Keratinocyte (primary cell): ENCODE measurements at regions not wholly inside any gene's neighbourhood (a gene's known extent, or its start where the extent isn't known, plus 50 kb on each side); places are given as distances from the start of the nearest gene placed in this dataset.

Source experiments
- DNase-seq: peaks from one replicate; pipeline ENCODE4 v3.0.0-alpha.2; 2011; ENCODE audit warnings: low read depth, missing footprints, low spot score
- FAIRE-seq: peaks from 2 replicates; lab custom pipeline; 2011; peaks lifted over from hg19 to GRCh38; lab: Jason Lieb, UNC
- H2AFZ ChIP-seq: 2 replicates; pipeline ENCODE4 v1.6.0; 2012; ENCODE audit warnings: low read length, control low read depth, inconsistent platforms; ENCODE audit not compliant: control insufficient read depth
- H3K27ac ChIP-seq: 2 replicates; pipeline ENCODE4 v1.5.1; 2011; ENCODE audit warnings: low read length; ENCODE audit not compliant: control insufficient read depth, insufficient read depth
- H3K27me3 ChIP-seq: 3 replicates; pipeline ENCODE4 v1.6.0; 2011; ENCODE audit warnings: low read length; ENCODE audit not compliant: control insufficient read depth, insufficient read depth; ENCODE audit errors: extremely low read depth
- H3K36me3 ChIP-seq, 2 experiments: 2 replicates in 1 of 2; 3 replicates in 1 of 2; pipeline ENCODE4 v1.5.1; 2011; ENCODE audit warnings: low read length in 2 of 2, mild to moderate bottlenecking in 1 of 2; ENCODE audit not compliant: control insufficient read depth in 2 of 2, insufficient read depth in 2 of 2; ENCODE audit errors: extremely low read depth in 1 of 2
- H3K4me1 ChIP-seq: 3 replicates; pipeline ENCODE4 v1.5.1; 2011; ENCODE audit warnings: low read length; ENCODE audit not compliant: control insufficient read depth, insufficient read depth; ENCODE audit errors: extremely low read depth
- H3K4me2 ChIP-seq: 3 replicates; pipeline ENCODE4 v1.6.0; 2011; ENCODE audit warnings: low read depth, low read length; ENCODE audit not compliant: control insufficient read depth, insufficient read depth; ENCODE audit errors: extremely low read depth
- H3K4me3 ChIP-seq, 3 experiments: fragments of 200-600 bp in 1 of 3; sonication (generic) in 1 of 3; 2 replicates in 2 of 3; 3 replicates in 1 of 3; pipeline ENCODE4 v1.5.1; 2011 to 2016; ENCODE audit warnings: low read length in 3 of 3, mild to moderate bottlenecking in 3 of 3, control low read depth in 2 of 3, inconsistent platforms in 1 of 3, low read depth in 1 of 3, mixed read lengths in 1 of 3, mixed run types in 1 of 3, moderate library complexity in 1 of 3; ENCODE audit not compliant: control insufficient read depth in 2 of 3, insufficient read depth in 2 of 3; ENCODE audit errors: extremely low read depth in 1 of 3
- H3K79me2 ChIP-seq: 2 replicates; pipeline ENCODE4 v1.6.0; 2012; ENCODE audit warnings: low read length; ENCODE audit not compliant: control insufficient read depth, insufficient read depth
- H3K9ac ChIP-seq: 3 replicates; pipeline ENCODE4 v1.6.0; 2011; ENCODE audit warnings: low read length; ENCODE audit not compliant: control insufficient read depth, insufficient read depth; ENCODE audit errors: extremely low read depth
- H3K9me1 ChIP-seq: 3 replicates; pipeline ENCODE4 v1.6.0; 2011; ENCODE audit warnings: low read length; ENCODE audit not compliant: control insufficient read depth, insufficient read depth; ENCODE audit errors: extremely low read depth
- H3K9me3 ChIP-seq: 2 replicates; pipeline ENCODE4 v1.5.1; 2012; ENCODE audit warnings: low read depth, low read length; ENCODE audit not compliant: control insufficient read depth
- H4K20me1 ChIP-seq: 3 replicates; pipeline ENCODE4 v1.6.0; 2011; ENCODE audit warnings: low read length; ENCODE audit not compliant: control insufficient read depth, insufficient read depth; ENCODE audit errors: extremely low read depth
- CTCF ChIP-seq, 3 experiments: IDR thresholded peaks in 1 of 3; conservative IDR thresholded peaks in 1 of 3; optimal IDR thresholded peaks in 1 of 3; 2 replicates in 2 of 3; 3 replicates in 1 of 3; pipeline versions ENCODE3 to v1.5.1; 2011; ENCODE audit warnings: low read length in 3 of 3, mild to moderate bottlenecking in 3 of 3, moderate library complexity in 2 of 3, control low read depth in 1 of 3, inconsistent platforms in 1 of 3; ENCODE audit not compliant: insufficient read depth in 2 of 3; ENCODE audit errors: extremely low read depth in 1 of 3
- EZH2 ChIP-seq: IDR thresholded peaks from one replicate; pipeline ENCODE4 v1.6.1; 2012; ENCODE audit warnings: inconsistent platforms, mild to moderate bottlenecking, low read length, moderate library complexity
- dilution Hi-C: fragments of 300-500 bp; cut with MboI; formaldehyde crosslinking; loops from one replicate; pipeline ENCODE4 v1.7.0; 2020; ENCODE audit warnings: low sequenced_read_pairs; ENCODE audit not compliant: extremely low pct_ligation_motif_present

GRCh38 chr21:16377120-16377658 lies 647.4 kb downstream of the USP25 start:
- H3K27me3 ChIP-seq, result no peaks in the 10 kb centered on the region
- H2AFZ ChIP-seq, result no peak overlapping the region
- H3K79me2 ChIP-seq, result no peaks in the 10 kb centered on the region
- no peaks in the 10 kb centered on the region for H3K4me1 ChIP-seq
- no peak overlapping the region for H3K4me3 ChIP-seq
- H3K9me3 ChIP-seq, result no peaks in the 10 kb centered on the region
- DNase-seq, result no peak
- dilution Hi-C loops, result no loop called here
- H3K27ac ChIP-seq, result no peak overlapping the region
- H3K9me1 ChIP-seq, result no peaks in the 10 kb centered on the region
- no peak for TF ChIP-seq CTCF (optimal IDR thresholded peaks at IDR 0.05 in 1 of 3, IDR thresholded peaks at IDR 0.05 in 1 of 3, conservative IDR thresholded peaks at IDR 0.05 in 1 of 3; ENCODE audit: extremely low read depth in 1 of 3, insufficient read depth in 2 of 3, low read length in 3 of 3)
- TF ChIP-seq EZH2, result no peak
- no peak overlapping the region for H3K9ac ChIP-seq
- H4K20me1 ChIP-seq, result no peaks in the 10 kb centered on the region
- no peak for FAIRE-seq
- H3K4me2 ChIP-seq, result no peak overlapping the region
- H3K36me3 ChIP-seq, result no peaks in the 10 kb centered on the region

- TF ChIP-seq CTCF (optimal IDR thresholded peaks at IDR 0.05 in 1 of 3, IDR thresholded peaks at IDR 0.05 in 1 of 3, conservative IDR thresholded peaks at IDR 0.05 in 1 of 3; ENCODE audit: extremely low read depth in 1 of 3, insufficient read depth in 2 of 3, low read length in 3 of 3) (no peak), EZH2 (no peak)
- Histone ChIP-seq H3K27me3 (no peaks in the 10 kb centered on the region), H3K36me3 (no peaks in the 10 kb centered on the region), H2AFZ (no peak overlapping the region), H3K9ac (no peak overlapping the region), H3K4me1 (no peaks in the 10 kb centered on the region), H3K9me1 (no peaks in the 10 kb centered on the region), H3K4me3 (no peak overlapping the region), H3K27ac (no peak overlapping the region), H3K79me2 (no peaks in the 10 kb centered on the region), H4K20me1 (no peaks in the 10 kb centered on the region), H3K9me3 (no peaks in the 10 kb centered on the region), H3K4me2 (no peak overlapping the region)
- DNase-seq (no peak), FAIRE-seq (no peak)
- dilution Hi-C loops, result no loop called here
These were observed 648.1 kb downstream of the USP25 start for GRCh38 chr21:16377857-16378256.
